GM23338 (cell line): ENCODE measurements at regions not wholly inside any gene's neighbourhood (a gene's known extent, or its start where the extent isn't known, plus 50 kb on each side); places are given as distances from the start of the nearest gene placed in this dataset.

Source experiments
- ATAC-seq: fragments of 200-7000 bp; cut with Tn5 transposase; 3 replicates; pipeline ENCODE4 v1.9.1; 2020
- DNase-seq: peaks from one replicate; pipeline ENCODE4 v3.0.0-alpha.2; 2015; ENCODE audit warnings: low spot score
- H2AFZ ChIP-seq: fragments of 200-600 bp; sonication (generic); 2 replicates; pipeline ENCODE4 v1.8.0; 2016; ENCODE audit warnings: antibody characterized with exemption, mild to moderate bottlenecking, moderate library complexity
- H3F3A ChIP-seq: fragments of 200-600 bp; sonication (generic); replicated peaks from 2 replicates; pipeline ENCODE4 v1.8.0; 2017; ENCODE audit warnings: antibody characterized with exemption, mixed run types, low read depth
- H3K27ac ChIP-seq: fragments of 200-600 bp; sonication (generic); 2 replicates; pipeline ENCODE4 v1.6.1; 2016; ENCODE audit warnings: low read depth
- H3K27me3 ChIP-seq: fragments of 200-600 bp; sonication (generic); 2 replicates; pipeline ENCODE4 v1.8.0; 2016; ENCODE audit warnings: mild to moderate bottlenecking, mixed run types, moderate library complexity; ENCODE audit not compliant: insufficient read depth
- H3K36me3 ChIP-seq: fragments of 200-600 bp; sonication (generic); 2 replicates; pipeline ENCODE4 v1.8.0; 2016; ENCODE audit warnings: mild to moderate bottlenecking; ENCODE audit not compliant: insufficient read depth
- H3K4me1 ChIP-seq: fragments of 200-600 bp; sonication (generic); 2 replicates; pipeline ENCODE4 v1.8.0; 2016; ENCODE audit warnings: mild to moderate bottlenecking, moderate library complexity; ENCODE audit not compliant: insufficient read depth
- H3K4me2 ChIP-seq: fragments of 200-600 bp; sonication (generic); 2 replicates; pipeline ENCODE4 v1.7.1; 2017; ENCODE audit warnings: mixed run types
- H3K4me3 ChIP-seq: fragments of 200-600 bp; sonication (generic); 2 replicates; pipeline ENCODE4 v1.6.1; 2016; ENCODE audit warnings: mixed run types
- H3K79me2 ChIP-seq: fragments of 200-600 bp; sonication (generic); replicated peaks from 2 replicates; pipeline ENCODE4 v1.8.0; 2017; ENCODE audit warnings: mild to moderate bottlenecking; ENCODE audit not compliant: insufficient read depth
- H3K9me2 ChIP-seq: fragments of 200-600 bp; sonication (generic); 2 replicates; pipeline ENCODE4 v1.8.0; 2017; ENCODE audit not compliant: insufficient read depth
- H4K20me1 ChIP-seq: fragments of 200-600 bp; sonication (generic); replicated peaks from 2 replicates; pipeline ENCODE4 v1.8.0; 2017; ENCODE audit warnings: mild to moderate bottlenecking; ENCODE audit not compliant: insufficient read depth
- H3K27ac Mint-ChIP-seq: 2 replicates; pipeline ENCODE4 v1.8.0; 2020; ENCODE audit warnings: inconsistent platforms, mild to moderate bottlenecking, moderate library complexity, mixed read lengths
- H3K27me3 Mint-ChIP-seq: 3 replicates; pipeline ENCODE4 v1.8.0; 2022; ENCODE audit warnings: low read depth, mild to moderate bottlenecking, moderate library complexity, mixed read lengths, inconsistent platforms; ENCODE audit not compliant: insufficient read depth, poor library complexity
- H3K36me3 Mint-ChIP-seq: 3 replicates; pipeline ENCODE4 v1.8.0; 2021; ENCODE audit warnings: low read depth, mild to moderate bottlenecking, inconsistent platforms, moderate library complexity, mixed read lengths
- H3K4me1 Mint-ChIP-seq: 3 replicates; pipeline ENCODE4 v1.8.0; 2020; ENCODE audit warnings: mild to moderate bottlenecking, inconsistent platforms, mixed read lengths
- H3K4me3 Mint-ChIP-seq: 3 replicates; pipeline ENCODE4 v1.8.0; 2021; ENCODE audit warnings: moderate library complexity, mild to moderate bottlenecking, inconsistent platforms, mixed read lengths
- H3K9me3 Mint-ChIP-seq: 3 replicates; pipeline ENCODE4 v1.8.0; 2020; ENCODE audit warnings: moderate library complexity, mild to moderate bottlenecking, inconsistent platforms, mixed read lengths
- CREB1 ChIP-seq: fragments of 250-450 bp; sonication (Bioruptor Pico); IDR thresholded peaks from 2 replicates; pipeline ENCODE4 v1.5.0; 2020; ENCODE audit warnings: low read depth, mild to moderate bottlenecking, moderate library complexity
- EZH2 ChIP-seq: fragments of 200-600 bp; sonication (generic); IDR thresholded peaks from one replicate; pipeline ENCODE4 v1.8.0; 2017; ENCODE audit warnings: antibody characterized with exemption, mild to moderate bottlenecking, low read depth; ENCODE audit not compliant: unreplicated experiment
- EZH2phosphoT487 ChIP-seq: fragments of 200-600 bp; sonication (generic); IDR thresholded peaks from one replicate; pipeline ENCODE4 v1.8.1; 2018; ENCODE audit warnings: antibody characterized with exemption; ENCODE audit not compliant: unreplicated experiment
- JUNB ChIP-seq: IDR thresholded peaks from one replicate; pipeline ENCODE4 v1.6.1; 2016; ENCODE audit warnings: antibody characterized with exemption; ENCODE audit not compliant: unreplicated experiment
- NANOG ChIP-seq: IDR thresholded peaks from 2 replicates; pipeline ENCODE4 v1.6.1; 2016; ENCODE audit warnings: antibody characterized with exemption, borderline replicate concordance
- POLR2AphosphoS5 ChIP-seq: IDR thresholded peaks from 2 replicates; pipeline ENCODE4 v1.6.1; 2016; ENCODE audit warnings: antibody characterized with exemption, low read depth
- STAT1 ChIP-seq: IDR thresholded peaks from one replicate; pipeline ENCODE4 v1.6.1; 2016; ENCODE audit warnings: antibody characterized with exemption; ENCODE audit not compliant: unreplicated experiment
- ZNF114 ChIP-seq: fragments of 250-450 bp; sonication (Bioruptor Pico); IDR thresholded peaks from 2 replicates; pipeline ENCODE4 v1.5.0; 2020; ENCODE audit warnings: mild to moderate bottlenecking, moderate library complexity
- ZNF331 ChIP-seq: fragments of 250-450 bp; sonication (Bioruptor Pico); IDR thresholded peaks from 2 replicates; pipeline ENCODE4 v1.5.0; 2020; ENCODE audit warnings: low read depth, mild to moderate bottlenecking, moderate library complexity
- TF ChIP-seq, protein P1 (sequence below): fragments of 250-450 bp; sonication (Bioruptor Pico); IDR thresholded peaks from 2 replicates; pipeline ENCODE4 v1.5.0; 2020; ENCODE audit warnings: mild to moderate bottlenecking, moderate library complexity
- TF ChIP-seq, protein P2 (sequence below): IDR thresholded peaks from one replicate; pipeline ENCODE4 v1.6.1; 2018; ENCODE audit warnings: antibody characterized with exemption; ENCODE audit not compliant: unreplicated experiment
- TF ChIP-seq, protein P3 (sequence below): IDR thresholded peaks from 2 replicates; pipeline ENCODE4 v1.6.1; 2016; ENCODE audit warnings: antibody characterized with exemption
- TF ChIP-seq, protein P4 (sequence below), 2 experiments: fragments of 200-600 bp in 1 of 2; sonication (generic) in 1 of 2; conservative IDR thresholded peaks; 2 replicates each; pipeline versions ENCODE4 v1.5.1 to v1.6.1; 2016 to 2017; ENCODE audit warnings: antibody characterized with exemption in 2 of 2, low read depth in 2 of 2, mild to moderate bottlenecking in 2 of 2, moderate library complexity in 1 of 2

DNA sequence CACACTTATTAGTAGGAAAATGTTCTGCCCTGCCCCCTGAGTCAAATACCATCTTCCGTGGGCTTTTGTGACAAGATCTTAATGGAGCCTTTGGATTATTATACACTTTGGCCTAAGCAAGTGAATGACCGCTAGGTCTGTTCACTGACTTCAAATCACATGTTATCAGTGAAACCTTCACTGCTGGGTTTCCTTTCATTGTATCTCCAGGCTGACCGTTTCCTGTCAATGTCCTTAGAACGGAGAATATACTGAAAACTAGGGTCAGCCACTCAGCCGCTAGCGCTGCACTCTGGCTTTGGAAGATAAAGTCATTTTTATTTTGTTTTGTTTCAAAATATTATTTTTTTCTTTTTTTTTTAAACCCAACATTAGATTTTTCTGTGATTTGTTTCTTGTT is 107.0 kb upstream of the TLL1 start:
- H2AFZ ChIP-seq: no peak overlapping the region
- no peaks in the 10 kb centered on the region for H3K36me3 ChIP-seq
- no peak overlapping the region for H3K27ac Mint-ChIP-seq
- H3K36me3 Mint-ChIP-seq: no peaks in the 10 kb centered on the region
- ATAC-seq: no peak
- H3K4me3 ChIP-seq: no peak overlapping the region
- peaks cover 13% of the 10 kb centered on the region for H3K4me1 Mint-ChIP-seq
- no peaks in the 10 kb centered on the region for H3F3A ChIP-seq
- DNase-seq: no peak
- no peaks in the 10 kb centered on the region for H4K20me1 ChIP-seq
- no peak for TF ChIP-seq EZH2
- TF ChIP-seq NANOG: no peak
- no peak for TF ChIP-seq POLR2AphosphoS5
- TF ChIP-seq, protein P1, sequence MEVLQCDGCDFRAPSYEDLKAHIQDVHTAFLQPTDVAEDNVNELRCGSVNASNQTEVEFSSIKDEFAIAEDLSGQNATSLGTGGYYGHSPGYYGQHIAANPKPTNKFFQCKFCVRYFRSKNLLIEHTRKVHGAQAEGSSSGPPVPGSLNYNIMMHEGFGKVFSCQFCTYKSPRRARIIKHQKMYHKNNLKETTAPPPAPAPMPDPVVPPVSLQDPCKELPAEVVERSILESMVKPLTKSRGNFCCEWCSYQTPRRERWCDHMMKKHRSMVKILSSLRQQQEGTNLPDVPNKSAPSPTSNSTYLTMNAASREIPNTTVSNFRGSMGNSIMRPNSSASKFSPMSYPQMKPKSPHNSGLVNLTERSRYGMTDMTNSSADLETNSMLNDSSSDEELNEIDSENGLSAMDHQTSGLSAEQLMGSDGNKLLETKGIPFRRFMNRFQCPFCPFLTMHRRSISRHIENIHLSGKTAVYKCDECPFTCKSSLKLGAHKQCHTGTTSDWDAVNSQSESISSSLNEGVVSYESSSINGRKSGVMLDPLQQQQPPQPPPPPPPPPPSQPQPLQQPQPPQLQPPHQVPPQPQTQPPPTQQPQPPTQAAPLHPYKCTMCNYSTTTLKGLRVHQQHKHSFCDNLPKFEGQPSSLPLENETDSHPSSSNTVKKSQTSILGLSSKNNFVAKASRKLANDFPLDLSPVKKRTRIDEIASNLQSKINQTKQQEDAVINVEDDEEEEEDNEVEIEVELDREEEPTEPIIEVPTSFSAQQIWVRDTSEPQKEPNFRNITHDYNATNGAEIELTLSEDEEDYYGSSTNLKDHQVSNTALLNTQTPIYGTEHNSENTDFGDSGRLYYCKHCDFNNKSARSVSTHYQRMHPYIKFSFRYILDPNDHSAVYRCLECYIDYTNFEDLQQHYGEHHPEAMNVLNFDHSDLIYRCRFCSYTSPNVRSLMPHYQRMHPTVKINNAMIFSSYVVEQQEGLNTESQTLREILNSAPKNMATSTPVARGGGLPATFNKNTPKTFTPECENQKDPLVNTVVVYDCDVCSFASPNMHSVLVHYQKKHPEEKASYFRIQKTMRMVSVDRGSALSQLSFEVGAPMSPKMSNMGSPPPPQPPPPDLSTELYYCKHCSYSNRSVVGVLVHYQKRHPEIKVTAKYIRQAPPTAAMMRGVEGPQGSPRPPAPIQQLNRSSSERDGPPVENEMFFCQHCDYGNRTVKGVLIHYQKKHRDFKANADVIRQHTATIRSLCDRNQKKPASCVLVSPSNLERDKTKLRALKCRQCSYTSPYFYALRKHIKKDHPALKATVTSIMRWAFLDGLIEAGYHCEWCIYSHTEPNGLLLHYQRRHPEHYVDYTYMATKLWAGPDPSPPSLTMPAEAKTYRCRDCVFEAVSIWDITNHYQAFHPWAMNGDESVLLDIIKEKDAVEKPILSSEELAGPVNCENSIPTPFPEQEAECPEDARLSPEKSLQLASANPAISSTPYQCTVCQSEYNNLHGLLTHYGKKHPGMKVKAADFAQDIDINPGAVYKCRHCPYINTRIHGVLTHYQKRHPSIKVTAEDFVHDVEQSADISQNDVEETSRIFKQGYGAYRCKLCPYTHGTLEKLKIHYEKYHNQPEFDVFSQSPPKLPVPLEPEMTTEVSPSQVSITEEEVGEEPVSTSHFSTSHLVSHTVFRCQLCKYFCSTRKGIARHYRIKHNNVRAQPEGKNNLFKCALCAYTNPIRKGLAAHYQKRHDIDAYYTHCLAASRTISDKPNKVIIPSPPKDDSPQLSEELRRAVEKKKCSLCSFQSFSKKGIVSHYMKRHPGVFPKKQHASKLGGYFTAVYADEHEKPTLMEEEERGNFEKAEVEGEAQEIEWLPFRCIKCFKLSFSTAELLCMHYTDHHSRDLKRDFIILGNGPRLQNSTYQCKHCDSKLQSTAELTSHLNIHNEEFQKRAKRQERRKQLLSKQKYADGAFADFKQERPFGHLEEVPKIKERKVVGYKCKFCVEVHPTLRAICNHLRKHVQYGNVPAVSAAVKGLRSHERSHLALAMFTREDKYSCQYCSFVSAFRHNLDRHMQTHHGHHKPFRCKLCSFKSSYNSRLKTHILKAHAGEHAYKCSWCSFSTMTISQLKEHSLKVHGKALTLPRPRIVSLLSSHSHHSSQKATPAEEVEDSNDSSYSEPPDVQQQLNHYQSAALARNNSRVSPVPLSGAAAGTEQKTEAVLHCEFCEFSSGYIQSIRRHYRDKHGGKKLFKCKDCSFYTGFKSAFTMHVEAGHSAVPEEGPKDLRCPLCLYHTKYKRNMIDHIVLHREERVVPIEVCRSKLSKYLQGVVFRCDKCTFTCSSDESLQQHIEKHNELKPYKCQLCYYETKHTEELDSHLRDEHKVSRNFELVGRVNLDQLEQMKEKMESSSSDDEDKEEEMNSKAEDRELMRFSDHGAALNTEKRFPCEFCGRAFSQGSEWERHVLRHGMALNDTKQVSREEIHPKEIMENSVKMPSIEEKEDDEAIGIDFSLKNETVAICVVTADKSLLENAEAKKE: no peak
- no peak for TF ChIP-seq STAT1
- TF ChIP-seq, protein P2, sequence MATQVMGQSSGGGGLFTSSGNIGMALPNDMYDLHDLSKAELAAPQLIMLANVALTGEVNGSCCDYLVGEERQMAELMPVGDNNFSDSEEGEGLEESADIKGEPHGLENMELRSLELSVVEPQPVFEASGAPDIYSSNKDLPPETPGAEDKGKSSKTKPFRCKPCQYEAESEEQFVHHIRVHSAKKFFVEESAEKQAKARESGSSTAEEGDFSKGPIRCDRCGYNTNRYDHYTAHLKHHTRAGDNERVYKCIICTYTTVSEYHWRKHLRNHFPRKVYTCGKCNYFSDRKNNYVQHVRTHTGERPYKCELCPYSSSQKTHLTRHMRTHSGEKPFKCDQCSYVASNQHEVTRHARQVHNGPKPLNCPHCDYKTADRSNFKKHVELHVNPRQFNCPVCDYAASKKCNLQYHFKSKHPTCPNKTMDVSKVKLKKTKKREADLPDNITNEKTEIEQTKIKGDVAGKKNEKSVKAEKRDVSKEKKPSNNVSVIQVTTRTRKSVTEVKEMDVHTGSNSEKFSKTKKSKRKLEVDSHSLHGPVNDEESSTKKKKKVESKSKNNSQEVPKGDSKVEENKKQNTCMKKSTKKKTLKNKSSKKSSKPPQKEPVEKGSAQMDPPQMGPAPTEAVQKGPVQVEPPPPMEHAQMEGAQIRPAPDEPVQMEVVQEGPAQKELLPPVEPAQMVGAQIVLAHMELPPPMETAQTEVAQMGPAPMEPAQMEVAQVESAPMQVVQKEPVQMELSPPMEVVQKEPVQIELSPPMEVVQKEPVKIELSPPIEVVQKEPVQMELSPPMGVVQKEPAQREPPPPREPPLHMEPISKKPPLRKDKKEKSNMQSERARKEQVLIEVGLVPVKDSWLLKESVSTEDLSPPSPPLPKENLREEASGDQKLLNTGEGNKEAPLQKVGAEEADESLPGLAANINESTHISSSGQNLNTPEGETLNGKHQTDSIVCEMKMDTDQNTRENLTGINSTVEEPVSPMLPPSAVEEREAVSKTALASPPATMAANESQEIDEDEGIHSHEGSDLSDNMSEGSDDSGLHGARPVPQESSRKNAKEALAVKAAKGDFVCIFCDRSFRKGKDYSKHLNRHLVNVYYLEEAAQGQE: no peak
- TF ChIP-seq ZNF331: no peak
- TF ChIP-seq JUNB: no peak
- TF ChIP-seq, protein P3, sequence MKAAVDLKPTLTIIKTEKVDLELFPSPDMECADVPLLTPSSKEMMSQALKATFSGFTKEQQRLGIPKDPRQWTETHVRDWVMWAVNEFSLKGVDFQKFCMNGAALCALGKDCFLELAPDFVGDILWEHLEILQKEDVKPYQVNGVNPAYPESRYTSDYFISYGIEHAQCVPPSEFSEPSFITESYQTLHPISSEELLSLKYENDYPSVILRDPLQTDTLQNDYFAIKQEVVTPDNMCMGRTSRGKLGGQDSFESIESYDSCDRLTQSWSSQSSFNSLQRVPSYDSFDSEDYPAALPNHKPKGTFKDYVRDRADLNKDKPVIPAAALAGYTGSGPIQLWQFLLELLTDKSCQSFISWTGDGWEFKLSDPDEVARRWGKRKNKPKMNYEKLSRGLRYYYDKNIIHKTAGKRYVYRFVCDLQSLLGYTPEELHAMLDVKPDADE: no peak
- no peak for TF ChIP-seq EZH2phosphoT487
- TF ChIP-seq CREB1 (CRISPR knock-in tag): no peak
- TF ChIP-seq, protein P4, sequence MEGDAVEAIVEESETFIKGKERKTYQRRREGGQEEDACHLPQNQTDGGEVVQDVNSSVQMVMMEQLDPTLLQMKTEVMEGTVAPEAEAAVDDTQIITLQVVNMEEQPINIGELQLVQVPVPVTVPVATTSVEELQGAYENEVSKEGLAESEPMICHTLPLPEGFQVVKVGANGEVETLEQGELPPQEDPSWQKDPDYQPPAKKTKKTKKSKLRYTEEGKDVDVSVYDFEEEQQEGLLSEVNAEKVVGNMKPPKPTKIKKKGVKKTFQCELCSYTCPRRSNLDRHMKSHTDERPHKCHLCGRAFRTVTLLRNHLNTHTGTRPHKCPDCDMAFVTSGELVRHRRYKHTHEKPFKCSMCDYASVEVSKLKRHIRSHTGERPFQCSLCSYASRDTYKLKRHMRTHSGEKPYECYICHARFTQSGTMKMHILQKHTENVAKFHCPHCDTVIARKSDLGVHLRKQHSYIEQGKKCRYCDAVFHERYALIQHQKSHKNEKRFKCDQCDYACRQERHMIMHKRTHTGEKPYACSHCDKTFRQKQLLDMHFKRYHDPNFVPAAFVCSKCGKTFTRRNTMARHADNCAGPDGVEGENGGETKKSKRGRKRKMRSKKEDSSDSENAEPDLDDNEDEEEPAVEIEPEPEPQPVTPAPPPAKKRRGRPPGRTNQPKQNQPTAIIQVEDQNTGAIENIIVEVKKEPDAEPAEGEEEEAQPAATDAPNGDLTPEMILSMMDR (conservative IDR thresholded peaks at IDR 0.05; ENCODE audit: low read depth in 2 of 2): no peak
- no peak for TF ChIP-seq ZNF114 (CRISPR knock-in tag)
- no peaks in the 10 kb centered on the region for H3K27me3 Mint-ChIP-seq
- no peaks in the 10 kb centered on the region for H3K9me3 Mint-ChIP-seq
- H3K4me2 ChIP-seq: no peak overlapping the region
- no peaks in the 10 kb centered on the region for H3K27me3 ChIP-seq
- H3K4me1 ChIP-seq: no peaks in the 10 kb centered on the region
- no peaks in the 10 kb centered on the region for H3K79me2 ChIP-seq
- no peaks in the 10 kb centered on the region for H3K9me2 ChIP-seq
- no peak overlapping the region for H3K4me3 Mint-ChIP-seq
- no peak overlapping the region for H3K27ac ChIP-seq
